Lower leg skin (tissue), 3 donors: ENCODE measurements at regions not wholly inside any gene's neighbourhood (a gene's known extent, or its start where the extent isn't known, plus 50 kb on each side); places are given as distances from the start of the nearest gene placed in this dataset.

Source experiments
- POLR2A ChIP-seq, 2 donors: fragments of 450-650 bp; IDR thresholded peaks; one replicate each; pipeline ENCODE4 v1.6.1; 2016 to 2017; ENCODE audit warnings: antibody characterized with exemption in 2 of 2, mild to moderate bottlenecking in 1 of 2, moderate library complexity in 1 of 2
- TF ChIP-seq, protein P1 (sequence below), 3 donors: fragments of 450-650 bp; IDR thresholded peaks; one replicate each; pipeline ENCODE4 v1.5.1; 2016; ENCODE audit warnings: antibody characterized with exemption in 3 of 3, mild to moderate bottlenecking in 3 of 3, moderate library complexity in 2 of 3

DNA sequence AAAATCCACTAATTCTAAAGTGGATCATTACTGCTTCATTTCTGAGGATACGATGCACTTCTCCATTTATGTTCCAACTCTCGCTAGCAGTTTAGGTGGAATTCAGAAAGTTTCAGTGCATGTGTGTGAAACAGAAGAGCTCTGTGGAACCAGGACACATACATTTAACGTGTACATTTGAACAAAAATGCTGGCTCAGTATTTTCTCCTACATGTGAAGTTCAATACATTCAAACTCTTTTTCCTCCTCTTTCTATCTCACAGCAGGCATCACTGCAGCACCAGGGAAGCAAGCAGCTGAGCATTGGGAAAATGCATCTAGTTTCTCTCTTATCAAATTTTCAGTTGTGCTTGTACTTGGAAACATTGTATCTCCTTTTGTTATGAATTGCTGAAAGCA, 169.4 kb upstream of the CNTN1 start:
- TF ChIP-seq, protein P1, sequence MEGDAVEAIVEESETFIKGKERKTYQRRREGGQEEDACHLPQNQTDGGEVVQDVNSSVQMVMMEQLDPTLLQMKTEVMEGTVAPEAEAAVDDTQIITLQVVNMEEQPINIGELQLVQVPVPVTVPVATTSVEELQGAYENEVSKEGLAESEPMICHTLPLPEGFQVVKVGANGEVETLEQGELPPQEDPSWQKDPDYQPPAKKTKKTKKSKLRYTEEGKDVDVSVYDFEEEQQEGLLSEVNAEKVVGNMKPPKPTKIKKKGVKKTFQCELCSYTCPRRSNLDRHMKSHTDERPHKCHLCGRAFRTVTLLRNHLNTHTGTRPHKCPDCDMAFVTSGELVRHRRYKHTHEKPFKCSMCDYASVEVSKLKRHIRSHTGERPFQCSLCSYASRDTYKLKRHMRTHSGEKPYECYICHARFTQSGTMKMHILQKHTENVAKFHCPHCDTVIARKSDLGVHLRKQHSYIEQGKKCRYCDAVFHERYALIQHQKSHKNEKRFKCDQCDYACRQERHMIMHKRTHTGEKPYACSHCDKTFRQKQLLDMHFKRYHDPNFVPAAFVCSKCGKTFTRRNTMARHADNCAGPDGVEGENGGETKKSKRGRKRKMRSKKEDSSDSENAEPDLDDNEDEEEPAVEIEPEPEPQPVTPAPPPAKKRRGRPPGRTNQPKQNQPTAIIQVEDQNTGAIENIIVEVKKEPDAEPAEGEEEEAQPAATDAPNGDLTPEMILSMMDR (IDR thresholded peaks at IDR 0.05) = no peak
- no peak for TF ChIP-seq POLR2A (IDR thresholded peaks at IDR 0.05)
